Ovary (tissue), 3 donors: ENCODE measurements at regions not wholly inside any gene's neighbourhood (a gene's known extent, or its start where the extent isn't known, plus 50 kb on each side); places are given as distances from the start of the nearest gene placed in this dataset.

Source experiments
- EP300 ChIP-seq: sonication (generic); formaldehyde crosslinking; IDR thresholded peaks from one replicate; pipeline ENCODE4 v1.6.1; 2017; ENCODE audit warnings: antibody characterized with exemption
- POLR2A ChIP-seq: fragments of 450-650 bp; IDR thresholded peaks from one replicate; pipeline ENCODE4 v1.6.1; 2017; ENCODE audit warnings: antibody characterized with exemption, mild to moderate bottlenecking, moderate library complexity
- TF ChIP-seq, protein P1 (sequence below), 3 donors: fragments of 450-650 bp in 2 of 3; fragments of 200-600 bp in 1 of 3; IDR thresholded peaks; one replicate each; pipeline versions ENCODE4 v1.5.1 to v1.8.0; 2016 to 2022; ENCODE audit warnings: antibody characterized with exemption in 3 of 3, mild to moderate bottlenecking in 1 of 3
- donor health status: DM: no; HTN: no; CAD: no.

DNA sequence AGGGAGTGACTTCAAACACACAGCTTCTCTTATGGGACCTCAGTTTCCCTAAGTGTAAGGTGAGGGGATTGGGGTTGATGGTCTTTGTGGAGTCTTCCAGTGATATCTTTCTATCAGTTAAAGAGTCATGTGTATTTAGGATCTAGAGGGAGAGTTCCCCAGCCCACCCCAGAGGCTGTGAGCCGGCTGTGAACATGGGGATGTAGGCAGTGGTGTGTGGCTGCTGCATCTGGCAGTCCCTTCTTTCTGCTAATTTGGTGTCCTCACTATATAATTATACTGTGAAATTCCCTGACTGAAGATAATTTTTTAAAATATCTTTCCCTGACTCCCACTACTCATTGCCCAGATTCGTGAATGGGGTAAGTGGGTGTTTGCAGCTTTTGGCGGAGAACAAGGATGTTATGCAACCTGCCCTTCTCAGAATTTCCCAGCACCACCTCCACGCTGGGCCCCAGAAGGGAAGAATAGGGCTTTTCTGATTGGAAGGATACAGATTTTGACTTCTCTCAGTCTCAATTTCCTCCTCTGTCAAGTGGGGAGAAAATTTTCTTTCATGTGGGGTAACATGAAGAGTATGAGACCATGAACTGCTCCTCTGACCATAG, 79.0 kb upstream of the RASGRF1 start:
- TF ChIP-seq, protein P1, sequence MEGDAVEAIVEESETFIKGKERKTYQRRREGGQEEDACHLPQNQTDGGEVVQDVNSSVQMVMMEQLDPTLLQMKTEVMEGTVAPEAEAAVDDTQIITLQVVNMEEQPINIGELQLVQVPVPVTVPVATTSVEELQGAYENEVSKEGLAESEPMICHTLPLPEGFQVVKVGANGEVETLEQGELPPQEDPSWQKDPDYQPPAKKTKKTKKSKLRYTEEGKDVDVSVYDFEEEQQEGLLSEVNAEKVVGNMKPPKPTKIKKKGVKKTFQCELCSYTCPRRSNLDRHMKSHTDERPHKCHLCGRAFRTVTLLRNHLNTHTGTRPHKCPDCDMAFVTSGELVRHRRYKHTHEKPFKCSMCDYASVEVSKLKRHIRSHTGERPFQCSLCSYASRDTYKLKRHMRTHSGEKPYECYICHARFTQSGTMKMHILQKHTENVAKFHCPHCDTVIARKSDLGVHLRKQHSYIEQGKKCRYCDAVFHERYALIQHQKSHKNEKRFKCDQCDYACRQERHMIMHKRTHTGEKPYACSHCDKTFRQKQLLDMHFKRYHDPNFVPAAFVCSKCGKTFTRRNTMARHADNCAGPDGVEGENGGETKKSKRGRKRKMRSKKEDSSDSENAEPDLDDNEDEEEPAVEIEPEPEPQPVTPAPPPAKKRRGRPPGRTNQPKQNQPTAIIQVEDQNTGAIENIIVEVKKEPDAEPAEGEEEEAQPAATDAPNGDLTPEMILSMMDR (IDR thresholded peaks at IDR 0.05): no peak
- TF ChIP-seq POLR2A (no peak), EP300 (no peak)
